ENCODE measurements at regions not wholly inside any gene's neighbourhood (a gene's known extent, or its start where the extent isn't known, plus 50 kb on each side); places are given as distances from the start of the nearest gene placed in this dataset.
A peak's percentile ranks its signal among the peaks of the same experiment; 100 is the strongest.

- DNase-seq (ENCODE audit: low spot score), result no peak
These were observed 209.4 kb upstream of the GSE1 start for GRCh38 chr16:85403693-85404092.

- no peak for DNase-seq (ENCODE audit: low spot score)
These were observed 200.1 kb upstream of the GSE1 start for GRCh38 chr16:85412911-85413520.

- DNase-seq (ENCODE audit: low spot score), result no peak
These were observed 199.1 kb upstream of the GSE1 start for GRCh38 chr16:85413691-85414663.

GRCh38 chr16:85415196-85416090 lies 197.7 kb upstream of the GSE1 start:
- no peak for DNase-seq (ENCODE audit: low spot score)

- peak; percentile 81 for DNase-seq (ENCODE audit: low spot score)
These were observed 196.7 kb upstream of the GSE1 start for GRCh38 chr16:85416228-85417109.

- no peak for DNase-seq (ENCODE audit: low spot score)
These were observed 195.8 kb upstream of the GSE1 start for GRCh38 chr16:85417156-85417860.

- DNase-seq (ENCODE audit: low spot score), result no peak
These were observed 194.1 kb upstream of the GSE1 start for GRCh38 chr16:85418978-85419491.

- no peak for DNase-seq (ENCODE audit: low spot score)
These were observed 193.4 kb upstream of the GSE1 start for GRCh38 chr16:85419503-85420408.

- peak; percentile 91 for DNase-seq (ENCODE audit: low spot score)
These were observed 192.4 kb upstream of the GSE1 start for GRCh38 chr16:85420501-85421337.

GRCh38 chr16:85421338-85422195 lies 191.6 kb upstream of the GSE1 start:
- DNase-seq (ENCODE audit: low spot score), result no peak

- no peak for DNase-seq (ENCODE audit: low spot score)
These were observed 190.9 kb upstream of the GSE1 start for GRCh38 chr16:85422196-85422631.

GRCh38 chr16:85422632-85423550 lies 190.2 kb upstream of the GSE1 start:
- DNase-seq (ENCODE audit: low spot score), result no peak

GRCh38 chr16:85423631-85424030 lies 189.5 kb upstream of the GSE1 start:
- no peak for DNase-seq (ENCODE audit: low spot score)

GRCh38 chr16:85424260-85425073 lies 188.7 kb upstream of the GSE1 start:
- DNase-seq (ENCODE audit: low spot score), result no peak

- no peak for DNase-seq (ENCODE audit: low spot score)
These were observed 188.0 kb upstream of the GSE1 start for GRCh38 chr16:85425074-85425662.
